ENCODE measurements at regions not wholly inside any gene's neighbourhood (a gene's known extent, or its start where the extent isn't known, plus 50 kb on each side); places are given as distances from the start of the nearest gene placed in this dataset.
"Not testable (repeated sequence)": the region's sequence is repeated elsewhere in the genome, so short reads cannot be mapped to it uniquely, and the experiment has no call there.

DNA sequence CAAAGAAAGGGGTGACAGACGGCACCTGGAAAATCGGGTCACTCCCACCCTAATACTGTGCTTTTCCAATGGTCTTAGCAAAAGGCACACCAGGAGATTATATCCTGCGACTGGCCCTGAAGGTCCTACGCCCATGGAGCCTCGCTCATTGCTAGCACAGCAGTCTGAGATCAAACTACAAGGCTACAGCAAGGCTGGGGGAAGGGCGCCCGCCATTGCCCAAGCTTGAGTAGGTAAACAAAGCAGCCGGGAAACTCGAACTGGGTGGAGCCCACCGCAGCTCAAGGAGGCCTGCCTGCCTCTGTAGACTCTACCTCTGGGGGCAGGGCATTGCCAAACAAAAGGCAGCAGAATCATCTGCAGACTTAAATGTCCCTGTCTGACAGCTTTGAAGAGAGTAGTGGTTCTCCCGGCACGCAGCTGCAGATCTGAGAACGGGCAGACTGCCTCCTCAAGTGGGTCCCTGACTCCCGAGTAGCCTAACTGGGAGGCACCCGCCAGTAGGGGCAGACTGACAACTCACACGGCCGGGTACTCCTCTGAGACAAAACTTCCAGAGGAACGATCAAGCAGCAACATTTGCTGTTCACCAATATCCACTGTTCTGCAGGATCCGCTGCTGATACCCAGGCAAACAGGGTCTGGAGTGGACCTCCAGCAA lies 406.0 kb downstream of the TFAP2B start:
- not testable (repeated sequence) for H3K27ac Mint-ChIP-seq; ATAC-seq; H3K4me3 Mint-ChIP-seq; H3K9me3 Mint-ChIP-seq; H3K4me1 Mint-ChIP-seq; DNase-seq (ENCODE audit: low spot score in 2 of 2); H3K36me3 Mint-ChIP-seq

DNA sequence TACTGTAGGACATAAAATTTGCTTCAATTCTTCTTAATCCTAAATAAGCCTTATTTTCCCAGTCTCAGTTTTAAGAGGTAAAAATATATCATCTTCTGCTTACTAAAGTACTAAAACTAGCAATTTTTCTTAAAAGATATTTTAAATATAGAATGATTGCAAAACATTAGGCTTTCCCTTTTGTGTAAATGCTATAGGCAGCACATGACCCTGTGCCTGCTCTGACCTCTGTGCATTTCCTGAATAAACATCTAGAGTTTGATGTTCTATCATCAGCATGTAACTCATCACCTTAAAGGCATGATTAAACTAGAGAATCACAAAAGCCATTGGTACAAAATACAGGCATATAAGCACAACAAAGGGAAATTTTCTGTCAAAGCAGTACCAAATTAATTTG lies 422.7 kb downstream of the TFAP2B start:
- ATAC-seq = no peak
- Mint-ChIP-seq H3K4me1 (no peaks in the 10 kb centered on the region), H3K36me3 (no peaks in the 10 kb centered on the region), H3K27ac (no peak overlapping the region), H3K9me3 (peaks cover 4% of the 10 kb centered on the region), H3K4me3 (no peak overlapping the region)
- no peak for DNase-seq (ENCODE audit: low spot score in 2 of 2)

DNA sequence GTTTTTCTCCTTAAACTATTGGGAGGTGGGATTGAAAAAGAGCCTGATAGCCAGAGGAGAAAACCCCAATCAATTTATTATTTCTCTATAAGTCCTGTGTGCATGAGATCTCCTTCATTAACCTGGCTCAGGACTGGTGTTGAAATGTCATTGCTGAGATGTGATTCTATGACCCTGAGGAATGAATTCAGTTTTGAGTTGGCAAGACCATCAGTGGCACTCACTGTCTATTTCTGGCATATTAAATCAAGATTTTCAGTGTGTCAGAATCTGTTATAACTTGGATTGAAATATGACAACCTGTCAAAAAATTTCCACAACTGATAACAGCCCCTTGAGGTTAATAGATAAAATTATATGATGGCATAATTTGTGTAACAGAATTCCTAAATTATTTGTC lies 431.1 kb downstream of the TFAP2B start:
- H3K27ac Mint-ChIP-seq = no peak overlapping the region
- DNase-seq (ENCODE audit: low spot score in 2 of 2) (no peak), ATAC-seq (no peak)
- H3K4me3 Mint-ChIP-seq = no peak overlapping the region
- H3K36me3 Mint-ChIP-seq = no peaks in the 10 kb centered on the region
- H3K4me1 Mint-ChIP-seq = no peaks in the 10 kb centered on the region
- H3K9me3 Mint-ChIP-seq = peaks cover 9% of the 10 kb centered on the region

DNA sequence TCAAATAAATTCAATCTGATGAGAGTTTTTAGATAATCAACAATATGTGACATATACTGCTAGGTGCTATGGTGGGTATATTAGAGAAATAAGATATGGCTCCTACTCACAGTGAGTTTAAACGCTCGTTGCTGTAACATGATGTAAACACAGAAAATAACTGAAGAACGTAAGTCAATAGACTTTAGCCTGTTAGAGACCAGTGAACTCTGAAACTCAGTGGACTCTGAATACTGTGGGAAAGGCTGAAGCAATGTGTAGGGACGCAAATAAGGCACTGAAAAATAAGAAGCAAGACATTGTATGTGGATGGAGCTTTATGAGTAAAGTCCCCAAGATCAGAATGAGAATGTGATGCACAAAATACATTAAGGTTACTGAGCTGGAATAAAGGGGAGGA lies 431.6 kb downstream of the TFAP2B start:
- H3K4me1 Mint-ChIP-seq = no peaks in the 10 kb centered on the region
- ATAC-seq = no peak
- no peak overlapping the region for H3K4me3 Mint-ChIP-seq
- H3K9me3 Mint-ChIP-seq = peaks cover 9% of the 10 kb centered on the region
- H3K36me3 Mint-ChIP-seq = no peaks in the 10 kb centered on the region
- H3K27ac Mint-ChIP-seq = no peak overlapping the region
- no peak for DNase-seq (ENCODE audit: low spot score in 2 of 2)

DNA sequence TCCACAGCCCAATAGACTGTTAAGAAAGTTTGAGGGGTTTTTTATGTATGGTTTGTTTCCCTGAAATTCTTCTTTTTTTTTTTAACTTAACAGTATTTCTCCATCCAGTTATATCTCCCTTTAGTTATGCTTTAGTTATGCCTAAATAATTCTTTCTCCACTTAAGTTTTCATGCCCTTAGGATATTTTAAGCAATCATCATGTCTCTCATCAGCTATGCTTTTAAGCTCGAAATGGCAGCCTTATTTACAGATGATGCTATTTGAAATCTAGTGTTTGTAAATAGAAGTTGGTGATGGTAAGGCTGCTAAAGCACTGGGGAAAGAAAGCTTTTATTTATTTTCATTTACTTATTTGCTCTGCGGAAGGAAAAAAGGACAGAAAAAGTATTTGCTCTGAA lies 439.3 kb downstream of the TFAP2B start:
- no peak for DNase-seq (ENCODE audit: low spot score in 2 of 2)
- H3K4me3 Mint-ChIP-seq = no peak overlapping the region
- H3K4me1 Mint-ChIP-seq = no peaks in the 10 kb centered on the region
- no peak for ATAC-seq
- H3K9me3 Mint-ChIP-seq = no peaks in the 10 kb centered on the region
- H3K36me3 Mint-ChIP-seq = no peaks in the 10 kb centered on the region
- H3K27ac Mint-ChIP-seq = no peak overlapping the region

DNA sequence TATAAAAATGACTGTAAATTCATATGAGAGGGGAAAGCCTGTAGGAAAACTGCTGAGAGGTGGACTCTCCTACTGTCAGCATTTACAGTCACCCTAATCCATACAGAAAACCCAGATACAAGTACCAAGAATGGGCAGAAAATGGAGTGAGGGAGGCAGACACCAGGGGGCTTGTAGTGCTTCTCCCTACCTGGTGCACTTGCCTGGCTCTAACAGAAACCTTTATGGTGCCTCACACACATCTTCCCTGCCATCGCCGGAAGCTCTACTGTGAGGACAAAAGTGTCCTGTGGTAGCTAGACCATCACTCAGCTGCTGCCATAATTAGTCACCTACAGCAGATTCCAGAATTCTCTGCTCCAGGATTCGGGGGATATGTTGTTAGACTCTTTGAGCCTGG lies 441.3 kb downstream of the TFAP2B start:
- no peaks in the 10 kb centered on the region for H3K36me3 Mint-ChIP-seq
- DNase-seq (ENCODE audit: low spot score in 2 of 2) (no peak), ATAC-seq (no peak)
- H3K4me3 Mint-ChIP-seq = no peak overlapping the region
- no peak overlapping the region for H3K27ac Mint-ChIP-seq
- H3K9me3 Mint-ChIP-seq = peaks cover 2% of the 10 kb centered on the region
- H3K4me1 Mint-ChIP-seq = no peaks in the 10 kb centered on the region

DNA sequence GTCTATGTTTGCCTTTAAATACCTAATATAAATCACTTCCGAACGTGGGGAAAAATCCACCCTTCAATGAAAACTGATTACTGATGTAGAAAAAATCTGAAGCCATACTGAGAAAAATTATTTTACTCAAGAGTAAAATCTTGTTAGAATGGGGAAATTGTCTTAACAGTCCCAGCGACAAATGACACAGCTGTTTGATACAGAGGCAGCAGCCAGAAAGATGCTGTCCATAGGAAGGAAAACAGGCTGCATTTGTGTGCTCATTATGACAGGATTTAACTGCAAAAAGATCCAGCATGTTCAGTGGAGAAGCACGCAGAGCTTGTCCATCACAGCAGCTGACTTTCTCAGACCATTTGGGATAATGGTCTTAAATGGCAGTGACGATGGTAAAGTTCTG lies 443.0 kb downstream of the TFAP2B start:
- no peak overlapping the region for H3K27ac Mint-ChIP-seq
- no peak overlapping the region for H3K4me3 Mint-ChIP-seq
- H3K36me3 Mint-ChIP-seq = no peaks in the 10 kb centered on the region
- DNase-seq (ENCODE audit: low spot score in 2 of 2) (no peak), ATAC-seq (no peak)
- H3K4me1 Mint-ChIP-seq = no peaks in the 10 kb centered on the region
- peaks cover 2% of the 10 kb centered on the region for H3K9me3 Mint-ChIP-seq

DNA sequence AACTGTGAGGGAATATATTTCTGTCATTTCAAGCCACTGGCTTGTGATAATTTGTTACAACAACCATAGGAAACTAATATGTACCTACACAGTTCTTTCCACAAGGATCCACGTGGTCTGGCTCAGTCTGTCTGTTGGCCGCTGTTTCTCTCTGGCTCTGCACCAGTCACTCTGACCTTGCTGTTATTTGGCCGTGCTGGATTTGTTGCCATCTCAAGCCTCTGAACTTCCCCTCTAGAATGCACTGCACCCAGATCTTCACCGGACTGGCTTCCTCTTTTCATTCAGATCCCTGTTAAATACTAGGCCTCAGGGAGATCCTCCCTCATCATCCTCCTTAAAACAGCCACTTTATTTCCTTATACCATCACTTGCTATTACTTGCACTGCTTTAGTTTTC lies 446.8 kb downstream of the TFAP2B start:
- Mint-ChIP-seq H3K4me3 (no peak overlapping the region), H3K4me1 (no peaks in the 10 kb centered on the region), H3K36me3 (no peaks in the 10 kb centered on the region), H3K27ac (no peak overlapping the region), H3K9me3 (peaks cover 5% of the 10 kb centered on the region)
- no peak for DNase-seq (ENCODE audit: low spot score in 2 of 2)
- no peak for ATAC-seq

DNA sequence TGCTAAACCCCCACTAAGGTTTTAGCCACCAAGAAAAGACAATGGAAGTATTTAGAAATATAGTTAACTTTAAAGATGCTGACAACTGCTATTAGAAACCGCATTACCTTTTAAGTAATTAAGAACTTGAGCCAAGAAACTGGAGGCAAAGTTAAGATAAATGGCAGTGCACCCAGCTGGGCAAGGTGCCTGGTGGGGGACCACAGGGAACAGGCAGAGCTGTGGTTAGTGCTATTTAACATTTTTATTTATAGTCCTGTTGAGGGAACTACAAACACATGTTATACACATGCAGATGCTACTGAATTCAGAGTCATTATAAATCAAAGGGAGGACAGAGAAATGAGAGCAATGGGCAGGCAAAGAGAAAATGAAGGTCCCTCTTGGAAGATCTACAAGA lies 447.9 kb downstream of the TFAP2B start:
- Mint-ChIP-seq H3K4me1 (no peaks in the 10 kb centered on the region), H3K36me3 (no peaks in the 10 kb centered on the region), H3K4me3 (no peak overlapping the region), H3K9me3 (peaks cover 8% of the 10 kb centered on the region), H3K27ac (no peak overlapping the region)
- no peak for ATAC-seq
- no peak for DNase-seq (ENCODE audit: low spot score in 2 of 2)

DNA sequence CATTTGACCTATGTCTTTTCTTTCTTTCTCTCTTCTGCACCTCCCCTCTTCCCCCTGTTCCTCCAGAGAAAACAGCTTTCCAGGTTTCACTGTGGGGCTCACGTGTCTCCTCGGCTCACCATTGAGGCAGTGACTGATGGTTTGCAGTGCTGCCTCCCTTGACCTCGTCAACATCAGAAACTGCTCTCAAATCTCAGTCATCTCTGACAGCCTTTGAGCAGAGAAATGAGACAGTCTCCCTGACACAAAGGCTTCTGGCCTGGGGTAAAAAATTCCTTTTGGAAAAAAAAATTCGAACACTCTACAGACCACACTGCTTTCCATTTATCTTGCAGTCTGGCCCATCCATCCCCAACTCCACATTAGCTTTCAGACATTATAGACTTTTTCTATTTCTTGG lies 450.0 kb downstream of the TFAP2B start:
- Mint-ChIP-seq H3K4me3 (no peak overlapping the region), H3K27ac (no peak overlapping the region), H3K9me3 (peaks cover 13% of the 10 kb centered on the region), H3K4me1 (no peaks in the 10 kb centered on the region), H3K36me3 (no peaks in the 10 kb centered on the region)
- DNase-seq (ENCODE audit: low spot score in 2 of 2) (no peak), ATAC-seq (no peak)

DNA sequence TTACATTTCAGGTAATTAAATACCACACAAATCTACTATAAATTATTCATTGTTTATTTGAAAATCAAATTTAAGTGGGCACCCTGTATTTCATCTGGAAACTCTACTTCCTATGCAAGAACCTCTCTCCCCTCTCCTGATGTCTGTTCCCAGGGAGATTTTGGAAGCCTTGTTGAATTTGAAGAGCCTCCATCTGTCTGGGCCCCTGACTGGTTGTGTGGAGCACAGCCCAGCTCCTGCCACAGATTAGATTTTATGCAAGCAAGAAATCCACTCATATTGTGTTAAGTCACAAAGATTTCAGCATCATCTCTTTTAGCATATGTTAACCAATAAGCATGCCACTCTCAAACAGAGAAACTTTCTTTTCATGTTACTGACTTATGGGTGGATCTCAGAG lies 451.2 kb downstream of the TFAP2B start:
- ATAC-seq (no peak), DNase-seq (ENCODE audit: low spot score in 2 of 2) (no peak)
- H3K9me3 Mint-ChIP-seq = peaks cover 10% of the 10 kb centered on the region
- no peaks in the 10 kb centered on the region for H3K36me3 Mint-ChIP-seq
- no peak overlapping the region for H3K4me3 Mint-ChIP-seq
- H3K4me1 Mint-ChIP-seq = no peaks in the 10 kb centered on the region
- H3K27ac Mint-ChIP-seq = no peak overlapping the region

DNA sequence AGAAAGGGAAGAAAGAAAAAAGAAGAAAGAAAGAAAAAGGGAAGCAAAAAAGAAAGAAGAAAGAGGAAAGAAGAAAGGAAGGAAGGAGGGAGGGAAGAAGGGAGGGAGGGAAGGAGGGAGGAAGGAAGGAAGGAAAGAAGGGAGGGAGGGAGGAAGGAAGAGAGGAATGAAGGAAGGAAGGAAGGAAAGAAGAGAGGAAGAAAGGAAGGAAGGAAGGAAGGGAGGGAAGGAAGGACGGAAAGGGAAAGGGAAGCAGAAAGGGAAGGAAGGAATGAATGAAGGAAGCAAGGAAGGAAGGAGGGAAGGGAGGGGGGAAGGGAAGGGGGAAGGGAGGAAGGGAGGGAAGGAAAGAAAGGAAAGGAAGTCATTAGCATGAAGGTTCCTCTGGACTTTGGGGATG lies 452.9 kb downstream of the TFAP2B start:
- no peak for ATAC-seq
- no peak for DNase-seq (ENCODE audit: low spot score in 2 of 2)
- H3K36me3 Mint-ChIP-seq = no peaks in the 10 kb centered on the region
- no peaks in the 10 kb centered on the region for H3K4me1 Mint-ChIP-seq
- H3K4me3 Mint-ChIP-seq = no peak overlapping the region
- H3K9me3 Mint-ChIP-seq = peaks cover 10% of the 10 kb centered on the region
- H3K27ac Mint-ChIP-seq = no peak overlapping the region

DNA sequence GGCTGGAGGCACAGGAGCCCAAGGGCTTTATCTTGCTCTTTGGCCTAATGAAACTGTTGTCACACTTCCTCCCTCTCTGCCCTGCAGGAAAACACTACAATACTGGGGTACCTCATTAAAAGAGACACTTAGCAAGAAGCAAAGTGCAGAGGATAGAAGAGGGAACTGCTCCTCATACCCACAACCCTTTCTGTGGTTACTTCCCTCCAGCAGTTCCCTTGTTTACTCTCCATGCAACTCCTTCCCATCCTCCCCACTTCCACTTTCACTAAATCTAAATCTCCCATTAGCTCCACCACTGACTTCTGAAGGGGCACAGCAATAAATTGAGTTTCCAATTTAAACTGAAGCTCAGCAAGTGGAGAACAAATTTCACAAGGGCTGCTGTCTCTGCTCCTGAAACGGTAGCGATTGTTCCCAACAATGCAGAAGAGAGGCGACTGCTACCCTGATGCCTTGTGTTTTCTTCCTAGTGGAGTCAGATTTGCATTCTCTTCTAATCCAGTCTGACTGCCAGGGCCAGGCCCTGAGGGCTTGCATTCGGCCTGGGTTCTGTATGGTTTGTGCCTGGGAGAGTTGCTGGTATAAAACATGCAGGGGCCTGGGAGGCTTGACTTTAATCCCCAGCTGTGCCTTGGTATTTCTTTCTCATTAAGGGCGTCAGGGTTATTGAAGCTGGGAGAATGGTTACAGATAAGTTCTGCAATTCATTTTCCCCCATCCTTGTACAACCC lies 454.7 kb downstream of the TFAP2B start:
- no peaks in the 10 kb centered on the region for H3K4me1 Mint-ChIP-seq

DNA sequence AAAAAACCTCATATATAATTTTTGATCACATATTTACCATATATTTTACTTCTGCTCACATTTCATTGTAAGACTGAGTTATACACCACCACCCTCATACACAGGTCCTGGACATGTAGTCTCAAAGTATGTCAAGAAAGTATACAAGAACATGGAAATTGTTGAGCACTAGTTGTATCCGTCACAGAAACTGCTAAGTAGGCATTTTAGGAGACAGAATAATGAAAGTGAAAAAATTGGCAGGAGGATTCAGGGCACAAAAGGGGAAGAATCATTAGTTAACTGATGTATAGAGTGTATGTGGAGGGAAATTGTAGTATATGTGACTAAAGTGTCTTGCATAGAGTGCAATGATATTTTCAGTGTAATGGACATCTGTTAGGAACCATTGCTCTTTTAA lies 458.8 kb downstream of the TFAP2B start:
- Mint-ChIP-seq H3K36me3 (no peaks in the 10 kb centered on the region), H3K4me3 (no peak overlapping the region), H3K4me1 (no peaks in the 10 kb centered on the region), H3K9me3 (peaks cover 7% of the 10 kb centered on the region), H3K27ac (no peak overlapping the region)
- ATAC-seq (no peak), DNase-seq (ENCODE audit: low spot score in 2 of 2) (no peak)

More for the DNA sequence above, 454.7 kb downstream of the TFAP2B start:
- no peak for ATAC-seq
- no peak for DNase-seq (ENCODE audit: low spot score in 2 of 2)
- Mint-ChIP-seq H3K9me3 (peaks cover 14% of the 10 kb centered on the region), H3K27ac (no peak overlapping the region), H3K4me3 (no peak overlapping the region), H3K36me3 (no peaks in the 10 kb centered on the region)

DNA sequence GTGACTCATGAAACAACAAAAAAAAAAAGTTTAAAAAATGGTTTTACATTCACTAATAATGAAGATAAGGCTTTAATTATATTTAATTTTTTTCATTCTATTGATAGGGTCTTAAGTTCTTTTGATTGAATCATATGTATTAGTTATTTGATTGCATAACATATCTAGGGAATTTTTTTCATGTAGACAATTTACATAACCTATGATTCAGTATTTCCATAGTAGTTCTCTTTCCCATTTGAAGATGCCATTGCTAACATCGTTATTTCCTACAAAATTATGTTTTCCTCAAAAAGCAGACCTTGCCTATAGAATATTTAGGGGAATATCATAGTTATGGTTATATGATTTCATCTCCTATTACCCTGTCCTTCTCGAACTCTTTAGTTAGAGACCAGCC lies 463.4 kb downstream of the TFAP2B start:
- Mint-ChIP-seq H3K4me1 (no peaks in the 10 kb centered on the region), H3K4me3 (no peak overlapping the region), H3K9me3 (peaks cover 3% of the 10 kb centered on the region), H3K36me3 (no peaks in the 10 kb centered on the region), H3K27ac (no peak overlapping the region)
- DNase-seq (ENCODE audit: low spot score in 2 of 2) (no peak), ATAC-seq (no peak)

DNA sequence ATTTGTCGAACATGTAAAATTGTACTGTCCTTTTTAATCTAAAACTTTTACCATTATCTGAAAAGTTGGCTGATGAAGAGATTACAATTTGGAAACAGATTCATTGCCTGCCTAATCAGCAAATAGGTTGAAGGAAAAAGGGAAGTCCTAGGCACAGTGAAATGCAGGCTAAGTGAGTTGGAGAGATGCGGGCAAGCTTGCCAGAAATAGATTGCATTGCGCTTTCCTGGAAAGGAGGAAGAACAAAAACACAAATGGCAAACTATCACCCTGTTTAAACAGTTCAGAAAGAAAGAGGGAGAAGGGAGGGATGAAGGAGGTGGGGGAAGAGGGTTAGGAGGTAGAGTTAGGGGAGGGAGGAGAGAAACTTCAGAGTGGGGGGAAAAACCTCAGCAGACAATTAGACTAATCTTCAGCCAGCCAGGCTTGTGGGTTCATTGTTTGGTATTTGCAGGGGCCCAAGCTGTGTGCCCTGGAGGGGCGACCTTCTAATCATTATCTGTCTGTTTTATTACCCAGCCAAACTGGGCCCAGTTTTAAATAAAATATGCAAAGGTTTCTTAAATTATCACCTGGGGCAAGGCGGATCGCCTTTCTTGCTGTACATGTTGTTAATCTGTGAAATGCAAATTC lies 465.2 kb downstream of the TFAP2B start:
- H3K27ac Mint-ChIP-seq = no peak overlapping the region
- no peaks in the 10 kb centered on the region for H3K9me3 Mint-ChIP-seq
- ATAC-seq (no peak), DNase-seq (ENCODE audit: low spot score in 2 of 2) (no peak)
- no peaks in the 10 kb centered on the region for H3K4me1 Mint-ChIP-seq
- no peaks in the 10 kb centered on the region for H3K36me3 Mint-ChIP-seq
- H3K4me3 Mint-ChIP-seq = no peak overlapping the region

All from stimulated activated effector memory CD8-positive, alpha-beta T cell treated with anti-CD3 and anti-CD28 coated beads, Interleukin-12 subunit alpha, Interleukin-12 subunit beta, amount 100 ng/mL, for 72 hours (primary cell).